NOMO-1 treated with DMSO at 0.1 percent for 48 hours (cell line): ENCODE measurements at regions not wholly inside any gene's neighbourhood (a gene's known extent, or its start where the extent isn't known, plus 50 kb on each side); places are given as distances from the start of the nearest gene placed in this dataset.

ENCODE experiments used
- DNase-seq: peaks from one replicate; lab custom pipeline; 2025; ENCODE audit not compliant: unreplicated experiment; lab: John Stamatoyannopoulos, UW

DNA sequence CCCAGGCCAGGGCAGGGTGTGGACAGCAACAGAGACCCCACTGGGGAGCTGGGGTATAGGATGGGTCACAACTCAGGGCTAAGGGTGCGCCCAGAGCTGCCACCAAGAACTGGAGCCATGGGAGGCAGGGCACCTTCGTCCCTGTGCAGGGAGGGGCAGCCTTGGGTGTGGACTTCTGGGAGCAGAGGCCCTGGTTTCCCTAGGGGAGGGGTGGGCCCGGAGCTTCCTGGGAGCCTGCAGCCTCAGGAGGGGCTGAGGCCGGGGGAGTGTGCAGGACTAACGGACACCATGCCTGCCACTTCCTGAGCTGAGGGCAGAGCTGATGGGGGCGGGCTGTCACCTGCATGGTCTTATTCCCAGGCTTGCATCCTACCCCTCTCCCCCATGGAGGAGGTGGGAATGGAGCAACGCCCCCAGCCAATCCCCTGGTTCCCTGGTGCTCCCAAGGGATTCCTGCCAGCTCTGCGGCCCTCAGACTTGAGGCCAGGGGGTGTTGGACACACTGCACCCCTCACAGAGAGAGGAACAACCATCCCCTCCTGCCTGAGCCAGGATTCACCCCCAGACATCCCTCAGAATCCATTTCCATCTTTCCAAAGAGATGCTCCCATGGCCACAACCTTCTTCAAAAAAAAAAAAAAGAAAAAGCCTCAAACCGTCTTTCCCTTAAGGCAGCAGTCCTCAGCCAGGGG is 225.7 kb downstream of the CTTN start:
- DNase-seq = no peak

DNA sequence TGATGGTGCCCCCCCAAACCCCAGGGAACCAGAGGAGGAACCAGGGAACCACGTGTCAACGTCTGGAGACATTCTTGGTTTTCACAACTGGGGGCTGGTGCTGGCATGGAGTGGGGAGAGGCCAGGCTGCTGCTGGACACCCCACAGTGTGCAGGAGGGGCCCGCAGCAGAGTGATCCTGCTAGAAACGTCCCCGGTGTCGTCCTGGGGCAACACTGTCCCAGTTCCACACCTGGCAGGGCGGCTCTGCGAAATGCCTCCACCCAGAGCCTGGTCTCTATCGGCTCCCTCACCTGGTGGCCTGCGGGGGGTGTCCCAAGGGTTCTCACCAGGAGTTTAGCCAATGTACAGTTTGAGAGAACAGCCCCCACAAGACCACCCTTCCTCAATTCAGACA is 226.3 kb downstream of the CTTN start:
- DNase-seq = no peak

DNA sequence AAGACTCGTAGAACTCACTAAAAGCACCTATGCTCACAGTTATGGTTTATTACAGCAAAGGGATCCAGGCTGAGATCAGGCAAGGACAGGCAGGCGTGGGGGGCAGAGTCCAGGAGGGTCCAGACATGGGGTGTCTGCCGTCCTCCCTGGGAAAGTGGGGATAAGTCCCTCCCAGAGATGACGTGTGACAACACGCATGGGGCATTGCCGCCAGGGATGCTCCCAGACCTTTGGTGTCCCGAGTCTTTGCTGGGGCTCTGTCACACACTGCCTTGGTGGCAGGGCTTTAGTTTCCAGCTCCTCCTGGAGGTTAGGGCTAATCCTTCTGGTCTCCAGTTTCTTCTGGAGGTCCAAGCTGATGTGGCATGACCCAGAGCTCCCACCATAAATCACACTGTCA is 226.7 kb downstream of the CTTN start:
- DNase-seq = no peak

DNA sequence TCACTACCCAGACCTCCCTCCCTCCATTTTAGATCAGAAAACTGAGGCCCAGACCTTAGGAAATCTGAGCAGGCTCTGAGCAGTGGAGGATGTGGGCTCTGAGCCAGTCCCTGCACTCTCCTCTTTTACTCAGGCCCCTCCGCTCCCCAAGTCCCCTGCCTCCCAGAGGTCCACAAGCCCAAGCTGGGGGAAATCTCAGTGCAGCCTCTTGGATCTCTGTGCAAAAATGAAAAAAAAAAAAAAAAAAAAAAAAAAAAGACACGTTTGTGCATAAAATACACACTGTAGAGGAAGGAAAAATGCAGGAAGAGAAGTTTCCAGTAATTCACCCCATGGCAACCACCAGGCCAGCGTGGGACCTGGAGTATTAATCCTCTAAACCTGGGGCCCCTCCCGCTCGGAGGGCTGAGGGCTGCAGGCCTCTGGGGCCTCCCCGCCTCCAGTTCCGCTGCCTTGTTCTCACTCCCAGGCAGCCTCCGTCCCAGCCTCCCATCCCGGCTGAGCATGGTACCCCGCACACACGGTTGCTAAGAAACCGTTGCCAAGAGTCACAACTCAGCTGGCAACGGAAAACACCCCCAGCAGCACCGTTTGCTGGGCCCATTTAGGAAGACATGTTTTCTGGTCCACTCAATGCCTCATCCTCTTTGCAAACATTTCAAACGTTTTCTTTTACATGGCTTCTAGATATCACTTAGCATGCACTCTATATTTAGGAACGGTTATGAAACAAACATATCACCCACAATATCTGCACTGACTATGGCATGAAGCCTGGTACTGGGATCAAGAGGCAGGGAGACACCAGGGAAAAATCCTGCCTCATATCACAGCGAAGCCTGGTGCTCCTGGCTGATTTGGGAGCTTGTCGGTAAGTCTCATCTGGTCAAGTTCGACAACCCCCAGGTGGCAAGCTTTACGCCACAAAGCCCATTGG is 227.5 kb downstream of the CTTN start:
- no peak for DNase-seq

DNA sequence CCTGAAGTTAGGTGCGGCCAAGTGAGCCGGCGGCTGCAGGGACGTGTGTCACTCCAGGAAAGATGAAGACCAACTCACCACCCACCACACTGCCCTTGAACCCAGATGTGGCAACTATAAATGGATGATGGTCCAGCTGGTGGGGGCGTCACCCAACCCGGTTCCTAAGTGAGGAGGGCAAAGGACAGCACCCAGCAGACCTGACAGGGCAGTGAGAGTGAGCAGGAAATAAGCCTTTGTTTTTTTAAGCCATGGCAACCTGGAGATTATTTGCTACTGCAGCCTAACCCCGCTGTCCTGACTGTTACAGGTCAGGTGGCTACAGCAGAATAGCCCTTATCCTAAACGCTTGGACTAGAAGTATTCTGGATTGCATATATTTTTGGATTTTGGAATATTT is 228.9 kb downstream of the CTTN start:
- no peak for DNase-seq

DNA sequence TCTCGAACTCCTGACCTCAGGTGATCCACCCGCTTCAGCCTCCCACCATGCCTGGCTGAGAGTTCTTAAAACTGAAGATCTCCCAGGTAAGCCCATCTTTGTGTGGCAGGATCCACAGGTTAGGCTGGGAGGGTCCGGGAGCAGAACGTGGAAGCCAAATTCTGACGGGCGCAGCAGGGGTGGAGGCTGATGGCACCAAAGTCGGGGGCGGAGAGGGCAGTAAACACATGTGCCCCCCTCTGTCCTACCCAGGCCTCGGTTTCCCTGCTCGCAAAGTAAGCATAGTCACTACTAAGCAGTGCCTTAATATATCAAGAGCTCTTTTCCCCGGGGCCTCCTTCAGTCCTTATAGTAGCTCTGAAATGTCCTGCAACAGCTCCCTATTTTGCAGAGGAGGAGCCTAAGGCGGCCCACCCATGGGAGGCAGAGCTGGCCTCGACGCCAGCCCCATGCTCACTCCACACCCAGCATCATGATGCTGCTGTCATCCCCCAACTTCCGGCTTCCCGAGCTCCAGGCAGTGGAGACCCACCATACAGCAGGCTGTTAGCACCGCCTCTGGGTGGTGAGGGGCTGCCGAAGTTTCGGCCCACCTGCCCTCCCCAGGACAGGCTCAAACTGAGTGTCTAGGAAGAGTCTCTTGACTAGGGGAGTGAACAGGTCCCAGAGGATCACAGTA is 230.0 kb downstream of the CTTN start:
- DNase-seq = no peak

DNA sequence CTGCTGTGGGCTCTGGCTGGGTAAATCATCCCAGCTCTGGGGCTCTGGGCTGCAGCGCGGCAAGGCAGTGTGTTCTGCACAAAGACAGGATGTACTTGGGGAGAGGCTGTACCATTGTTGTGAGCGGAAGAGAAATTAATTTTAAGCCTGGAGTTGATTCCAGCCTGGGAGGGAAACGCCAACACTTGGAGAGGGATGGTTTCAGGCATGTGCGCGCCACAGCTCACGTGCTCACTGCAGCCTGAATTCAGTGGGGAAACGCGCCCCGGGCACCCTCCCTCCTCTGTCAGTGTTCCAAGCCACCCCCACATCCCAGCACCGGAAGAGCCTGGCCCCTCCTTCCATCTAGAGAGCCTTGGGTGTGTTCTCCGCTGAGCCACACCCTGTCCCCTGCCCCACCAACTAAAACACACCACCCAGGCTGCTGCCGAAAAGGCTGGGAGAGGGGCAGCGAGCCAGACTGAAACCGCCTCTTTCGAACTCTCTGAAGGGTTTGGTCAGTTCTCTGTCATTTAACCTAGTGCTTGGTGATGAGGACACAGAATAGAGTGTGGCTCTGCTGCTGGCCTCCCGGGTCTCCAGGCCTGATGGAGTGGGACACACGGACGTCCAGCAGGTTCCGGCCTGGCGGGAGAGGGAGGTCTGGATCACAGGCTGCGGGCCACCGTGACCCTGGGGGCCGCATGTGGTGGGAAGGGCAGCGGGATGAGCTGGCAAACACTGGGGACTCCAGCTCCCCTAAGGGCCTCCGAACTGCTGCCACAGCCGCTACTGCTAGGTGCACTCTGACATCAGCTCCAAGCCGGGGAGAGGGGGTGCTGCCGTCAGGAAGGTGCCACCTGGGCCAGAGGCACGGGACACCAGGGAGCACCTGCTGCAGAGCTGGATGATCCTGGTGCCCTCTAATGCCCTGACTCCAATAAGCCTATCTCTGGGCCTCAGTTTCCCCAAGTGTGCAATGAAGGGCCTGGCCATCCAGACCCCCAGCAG is 230.8 kb downstream of the CTTN start:
- DNase-seq = no peak

DNA sequence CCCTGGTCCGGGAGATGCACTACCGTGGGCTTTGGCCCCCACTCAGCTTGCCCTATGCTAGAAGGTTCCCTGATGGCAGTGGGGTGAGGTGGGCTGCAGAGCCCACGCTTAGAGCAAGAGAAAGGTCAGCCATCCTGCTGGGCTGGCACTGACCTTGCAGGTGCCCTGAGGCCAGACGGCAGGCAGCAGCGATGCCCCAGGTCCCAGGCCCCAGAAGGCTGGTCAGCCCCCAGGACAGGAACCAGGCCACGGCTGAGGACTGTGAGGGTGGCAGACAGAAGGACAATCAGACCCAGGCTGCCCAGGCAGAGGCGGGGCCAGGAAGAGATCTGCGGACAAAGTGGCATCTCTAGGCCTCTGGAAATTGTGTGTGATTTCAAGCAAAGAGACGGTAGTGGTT is 231.7 kb downstream of the CTTN start:
- DNase-seq = no peak

DNA sequence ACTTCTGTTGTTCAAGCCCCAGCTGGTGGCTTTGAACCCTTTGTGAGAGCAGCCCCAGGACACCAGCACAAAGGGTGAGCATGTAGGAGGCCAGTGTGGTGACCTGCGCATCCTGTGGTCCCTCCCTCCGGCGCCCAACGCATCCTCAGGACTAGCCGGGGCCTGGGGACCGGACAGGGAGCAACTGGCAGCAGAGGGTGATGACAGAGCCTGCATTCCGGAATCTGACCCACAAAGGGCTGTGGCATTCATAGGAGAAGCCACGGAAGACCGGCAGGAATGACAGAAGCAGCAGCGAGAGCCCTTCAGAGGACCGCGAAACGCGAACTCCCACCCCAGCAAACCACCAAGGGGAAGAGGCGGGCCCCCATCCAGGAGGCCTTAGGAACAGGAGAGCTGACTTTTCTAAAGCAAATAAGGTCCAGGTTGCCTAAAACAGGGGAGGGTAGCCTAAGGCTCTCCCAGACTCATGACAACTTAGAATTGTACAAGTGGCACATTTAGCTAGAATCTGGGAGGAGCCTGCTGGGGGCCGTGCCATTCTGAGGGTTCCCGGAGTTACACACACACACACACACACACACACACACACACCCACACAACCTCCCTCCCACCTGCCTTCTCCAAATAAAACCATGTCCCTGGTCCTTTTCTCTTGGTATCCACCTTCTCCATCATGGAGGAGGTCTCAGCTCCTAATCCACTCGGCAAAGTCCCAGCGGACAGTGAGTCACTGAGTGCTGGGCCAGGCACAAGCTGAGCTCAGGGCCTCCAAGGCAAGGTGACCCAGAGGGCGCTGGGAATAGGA is 232.7 kb downstream of the CTTN start:
- DNase-seq = no peak

DNA sequence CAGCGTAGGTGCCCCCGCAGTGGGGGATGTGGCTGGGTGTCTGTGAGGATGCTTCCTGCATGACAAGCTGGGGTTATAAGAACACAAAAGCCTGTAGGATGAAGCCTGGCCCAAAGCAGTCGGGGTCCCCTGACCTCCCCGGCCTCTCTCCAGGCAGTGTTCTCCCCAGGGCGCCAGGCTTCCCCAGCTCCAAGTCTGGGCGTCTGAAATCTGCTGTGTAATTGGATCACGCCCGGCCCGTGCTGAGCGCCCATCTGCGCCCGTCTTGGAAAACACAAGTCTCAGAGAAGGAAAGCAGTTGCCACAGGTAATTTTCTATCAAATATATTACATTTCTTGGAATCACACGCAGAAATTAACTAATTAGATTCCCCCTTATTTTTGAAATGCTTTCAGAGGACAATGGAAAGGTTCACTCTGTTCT is 233.3 kb downstream of the CTTN start:
- DNase-seq = no peak

DNA sequence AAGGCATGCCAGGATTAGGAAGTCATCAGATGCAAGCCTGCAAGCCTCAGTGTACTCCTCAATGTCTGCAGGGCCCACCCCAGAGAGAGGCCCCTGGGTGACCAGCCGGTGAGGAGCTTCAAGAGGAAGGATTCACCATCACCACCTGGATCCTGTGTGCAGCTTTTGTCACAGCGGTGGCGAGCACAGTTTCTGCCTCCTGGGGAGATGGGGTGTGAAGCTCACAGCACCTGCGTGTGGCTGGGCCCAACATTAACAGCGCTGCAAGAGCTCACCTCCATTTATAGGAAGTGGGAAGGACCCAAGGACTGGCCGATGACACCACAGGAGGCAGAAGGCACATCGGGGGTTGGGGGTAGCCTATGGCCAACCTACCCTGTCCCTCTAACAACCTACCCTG is 235.3 kb downstream of the CTTN start:
- no peak for DNase-seq

DNA sequence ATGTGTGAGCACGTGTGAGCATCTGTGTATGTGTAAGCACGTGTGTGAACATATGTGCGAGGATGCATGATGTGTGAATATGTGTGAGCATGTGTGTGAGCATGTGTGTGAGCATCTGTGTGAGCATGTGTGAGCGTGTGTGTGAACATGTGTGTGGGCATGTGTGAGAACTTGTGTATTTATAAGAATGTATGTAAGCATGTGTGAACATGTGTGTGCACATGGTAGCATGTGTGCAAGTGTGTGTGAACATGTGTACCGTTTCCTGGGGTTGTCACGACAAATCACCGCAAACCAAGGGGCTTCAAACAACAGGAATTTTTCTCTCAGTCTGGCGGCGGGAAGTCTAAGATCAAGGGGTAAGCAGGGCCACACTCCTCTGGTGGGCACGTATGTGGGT is 238.3 kb downstream of the CTTN start:
- DNase-seq = no peak

DNA sequence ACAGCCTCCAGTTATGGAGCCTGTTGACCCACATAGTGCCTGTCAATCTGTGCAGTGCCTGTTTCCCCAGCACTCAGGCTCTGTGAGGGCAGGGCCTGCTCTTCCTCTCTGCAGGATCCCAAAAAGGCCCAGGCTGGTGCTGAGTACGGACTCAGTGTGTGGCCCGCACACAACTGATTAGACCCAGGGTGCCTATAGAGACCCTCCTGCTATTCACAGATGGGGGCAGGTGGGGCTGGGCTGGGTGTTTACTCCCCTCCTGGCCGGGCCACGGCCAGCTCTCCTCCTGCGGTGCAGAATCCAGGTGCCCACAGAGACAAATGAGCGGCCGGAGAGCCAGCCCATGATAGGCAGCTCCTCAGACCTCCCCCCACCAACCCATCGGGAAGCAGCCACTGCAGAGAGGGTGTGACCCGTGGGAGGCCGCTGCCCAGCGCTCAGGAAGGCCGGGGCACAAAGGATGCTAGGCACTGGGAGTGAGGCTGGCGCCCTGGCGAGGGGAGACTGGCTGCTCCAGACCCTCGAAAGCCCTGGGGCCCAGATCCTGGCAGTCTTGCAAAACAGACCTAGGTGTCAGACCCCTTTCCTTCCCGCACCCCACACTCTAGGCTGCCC is 239.0 kb downstream of the CTTN start:
- no peak for DNase-seq

DNA sequence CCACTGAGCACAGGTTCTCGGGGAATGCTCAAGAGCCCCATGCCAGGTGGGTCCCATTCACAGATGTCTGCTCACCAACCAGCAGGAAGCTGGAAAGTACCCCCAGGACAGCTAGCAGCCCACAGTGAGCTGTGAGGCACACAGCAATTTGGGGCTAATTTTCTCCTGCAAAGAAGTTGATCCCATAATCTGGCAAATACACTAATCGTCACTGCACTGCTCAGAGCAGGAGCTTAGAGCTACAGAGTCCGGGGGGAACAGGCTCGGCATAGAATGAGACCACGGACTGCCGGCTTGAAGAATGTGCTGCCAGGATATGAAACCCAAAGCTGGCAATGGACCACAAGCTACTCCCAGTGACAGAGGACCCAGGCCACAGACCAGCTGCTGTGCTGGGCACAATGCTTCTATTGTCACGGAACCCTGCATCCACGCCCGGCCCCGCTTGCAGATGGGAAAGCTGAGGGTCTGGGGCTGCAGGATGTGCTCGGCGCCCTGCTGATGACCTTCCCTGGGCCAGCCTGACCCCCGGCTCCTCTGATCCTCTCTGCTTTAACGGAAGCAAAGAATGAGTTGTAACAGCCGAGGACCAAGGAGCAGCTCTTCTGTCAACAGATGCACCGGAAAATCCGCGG is 239.7 kb downstream of the CTTN start:
- no peak for DNase-seq

DNA sequence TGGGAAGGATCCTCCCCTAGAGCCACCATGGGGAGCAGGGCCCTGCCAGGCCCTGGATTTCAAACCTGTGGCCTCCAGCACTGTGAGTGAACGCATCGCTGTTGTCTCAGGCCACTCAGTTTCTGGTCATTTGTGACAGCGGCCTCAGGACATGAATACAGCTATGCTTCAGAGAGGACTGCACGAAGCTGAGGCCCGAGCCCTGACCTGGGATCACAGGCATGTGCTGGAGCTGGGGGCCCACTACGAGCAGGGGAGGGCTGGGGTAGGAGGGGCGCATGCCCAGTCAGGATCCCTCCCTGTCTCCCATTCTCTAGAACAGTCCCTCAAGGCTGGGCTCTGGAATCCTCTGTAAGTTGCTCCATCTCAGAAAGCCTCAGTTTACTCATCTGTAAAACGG is 242.1 kb downstream of the CTTN start:
- no peak for DNase-seq

DNA sequence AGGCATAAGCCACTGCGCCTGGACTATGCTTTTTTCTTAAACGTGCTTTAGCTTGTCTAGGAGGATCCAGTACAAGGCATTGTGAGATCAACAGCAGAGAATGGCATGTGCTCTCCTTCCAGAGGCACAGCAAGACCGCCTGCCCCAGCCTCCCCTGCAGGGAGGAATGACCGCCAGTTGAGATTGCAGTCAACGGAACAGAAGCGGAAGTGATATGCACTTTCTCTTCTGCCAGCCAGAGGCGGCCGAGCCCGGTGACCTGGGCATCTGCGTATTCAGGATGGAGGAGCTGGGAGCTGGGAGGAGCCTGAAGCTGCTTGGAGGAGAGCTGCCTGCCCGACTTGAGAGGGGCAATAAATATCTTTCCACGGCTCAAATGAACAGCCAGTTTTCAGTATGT is 243.0 kb downstream of the CTTN start:
- peak; percentile 1 for DNase-seq

DNA sequence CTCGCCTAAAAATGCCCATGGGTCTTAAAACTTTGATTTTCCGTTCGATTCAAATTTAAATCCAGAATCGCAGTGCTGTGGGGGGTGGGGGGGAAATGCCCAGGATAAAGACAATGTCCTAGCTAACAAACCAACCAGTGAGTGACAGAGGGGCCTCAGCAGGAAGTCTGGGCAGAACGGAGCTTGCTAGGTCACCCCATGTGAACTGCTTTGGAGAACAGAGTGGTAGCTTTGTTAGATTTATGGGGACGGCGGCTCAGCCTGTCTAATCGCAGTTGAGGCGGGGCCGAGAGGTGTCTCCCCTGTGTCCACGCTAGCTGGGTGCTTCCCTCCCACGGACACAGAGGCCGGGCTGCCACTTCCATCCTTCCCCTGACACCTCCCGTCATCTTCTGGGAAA is 243.9 kb downstream of the CTTN start:
- no peak for DNase-seq

DNA sequence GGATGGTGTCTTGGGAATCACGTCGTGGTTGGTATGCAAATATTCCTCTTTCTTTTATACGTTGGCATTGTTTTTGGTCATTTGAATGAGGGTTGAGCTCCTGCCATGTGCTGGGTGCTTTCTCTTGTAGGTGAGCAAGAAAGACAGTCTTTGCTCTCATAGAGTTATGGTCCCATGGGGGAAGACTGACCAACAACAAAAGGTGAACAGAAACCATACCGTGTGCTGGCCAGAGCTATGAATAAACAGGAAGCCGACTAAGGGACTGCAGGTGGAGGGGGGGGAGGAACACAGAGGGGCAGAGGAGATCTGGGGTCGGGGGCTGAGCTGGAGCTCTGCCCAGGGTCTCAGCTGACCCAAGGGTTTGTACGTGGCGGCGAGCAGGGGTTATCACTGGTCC is 245.3 kb downstream of the CTTN start:
- DNase-seq = no peak
